H9 (cell line): ENCODE measurements at regions not wholly inside any gene's neighbourhood (a gene's known extent, or its start where the extent isn't known, plus 50 kb on each side); places are given as distances from the start of the nearest gene placed in this dataset.
"Not testable (repeated sequence)": the region's sequence is repeated elsewhere in the genome, so short reads cannot be mapped to it uniquely, and the experiment has no call there.

Source experiments
- DNase-seq: peaks from one replicate; pipeline ENCODE4 v3.0.0-alpha.2; 2017
- H2AFZ ChIP-seq: one replicate; pipeline ENCODE4 v1.6.1; 2013; ENCODE audit warnings: mild to moderate bottlenecking, low read length, control low read depth, moderate library complexity
- H2AK5ac ChIP-seq: 2 replicates; pipeline ENCODE4 v1.6.1; 2013; ENCODE audit warnings: low read length, control low read depth, mixed read lengths; ENCODE audit not compliant: insufficient read length
- H2BK120ac ChIP-seq: one replicate; pipeline ENCODE4 v1.6.1; 2013; ENCODE audit warnings: low read depth, mild to moderate bottlenecking, low read length, control low read depth, inconsistent platforms; ENCODE audit not compliant: poor library complexity, severe bottlenecking
- H2BK12ac ChIP-seq: 2 replicates; pipeline ENCODE4 v1.6.1; 2013; ENCODE audit warnings: low read length, control low read depth, mixed read lengths, low read depth; ENCODE audit not compliant: insufficient read length
- H2BK15ac ChIP-seq: 2 replicates; pipeline ENCODE4 v1.6.1; 2013; ENCODE audit warnings: low read depth, low read length, control low read depth
- H2BK20ac ChIP-seq: one replicate; pipeline ENCODE4 v1.6.1; 2013; ENCODE audit warnings: low read depth, mild to moderate bottlenecking, low read length, control low read depth, inconsistent platforms; ENCODE audit not compliant: poor library complexity, severe bottlenecking
- H2BK5ac ChIP-seq: 2 replicates; pipeline ENCODE4 v1.6.1; 2013; ENCODE audit warnings: low read length, control low read depth, mixed read lengths; ENCODE audit not compliant: insufficient read length
- H3K14ac ChIP-seq: 2 replicates; pipeline ENCODE4 v1.6.1; 2013; ENCODE audit warnings: low read length, control low read depth; ENCODE audit not compliant: insufficient read depth
- H3K18ac ChIP-seq: 2 replicates; pipeline ENCODE4 v1.6.1; 2013; ENCODE audit warnings: low read depth, mild to moderate bottlenecking, mixed read lengths, low read length, control low read depth; ENCODE audit not compliant: insufficient read length
- H3K23ac ChIP-seq: 2 replicates; pipeline ENCODE4 v1.6.1; 2013; ENCODE audit warnings: low read length, control low read depth, mixed read lengths, low read depth; ENCODE audit not compliant: insufficient read length
- H3K23me2 ChIP-seq: 2 replicates; pipeline ENCODE4 v1.6.1; 2013; ENCODE audit warnings: low read depth, mild to moderate bottlenecking, mixed read lengths, low read length, control low read depth; ENCODE audit not compliant: insufficient read length, poor library complexity, severe bottlenecking
- H3K27ac ChIP-seq: 2 replicates; pipeline ENCODE4 v1.5.1; 2013; ENCODE audit warnings: low read length, control low read depth, mixed read lengths, low read depth; ENCODE audit not compliant: insufficient read length
- H3K27me3 ChIP-seq: 2 replicates; pipeline ENCODE4 v1.6.1; 2013; ENCODE audit warnings: low read length, control low read depth, inconsistent platforms; ENCODE audit not compliant: insufficient read depth
- H3K4ac ChIP-seq: 2 replicates; pipeline ENCODE4 v1.6.1; 2013; ENCODE audit warnings: low read depth, mild to moderate bottlenecking, control low read depth, inconsistent platforms, low read length, moderate library complexity
- H3K4me1 ChIP-seq: 2 replicates; pipeline ENCODE4 v1.6.1; 2013; ENCODE audit warnings: low read length, control low read depth, inconsistent platforms; ENCODE audit not compliant: insufficient read depth
- H3K4me2 ChIP-seq: 2 replicates; pipeline ENCODE4 v1.6.1; 2013; ENCODE audit warnings: low read length, control low read depth, mixed read lengths; ENCODE audit not compliant: insufficient read length, insufficient read depth
- H3K56ac ChIP-seq: 2 replicates; pipeline ENCODE4 v1.6.1; 2013; ENCODE audit warnings: low read depth, mild to moderate bottlenecking, mixed read lengths, low read length, control low read depth; ENCODE audit not compliant: insufficient read length
- H3K79me1 ChIP-seq: 2 replicates; pipeline ENCODE4 v1.6.1; 2013; ENCODE audit warnings: low read depth, mild to moderate bottlenecking, moderate library complexity, low read length, control low read depth, inconsistent platforms; ENCODE audit not compliant: insufficient read depth, poor library complexity, severe bottlenecking
- H3K79me2 ChIP-seq: 2 replicates; pipeline ENCODE4 v1.6.1; 2013; ENCODE audit warnings: low read length, control low read depth, inconsistent platforms; ENCODE audit not compliant: insufficient read depth
- H3K9ac ChIP-seq: 2 replicates; pipeline ENCODE4 v1.6.1; 2013; ENCODE audit warnings: low read length, control low read depth, mixed read lengths; ENCODE audit not compliant: insufficient read length; ENCODE audit errors: extremely low read depth
- H3K9me3 ChIP-seq: one replicate; pipeline ENCODE4 v1.6.1; 2013; ENCODE audit warnings: low read depth, low read length, inconsistent platforms; ENCODE audit not compliant: control insufficient read depth
- H3T11ph ChIP-seq: one replicate; pipeline ENCODE4 v1.6.1; 2013; ENCODE audit warnings: mild to moderate bottlenecking, low read length, control low read depth, inconsistent platforms
- H4K20me1 ChIP-seq: one replicate; pipeline ENCODE4 v1.6.1; 2013; ENCODE audit not compliant: control insufficient read depth, insufficient read length, insufficient read depth
- H4K5ac ChIP-seq: 2 replicates; pipeline ENCODE4 v1.6.1; 2013; ENCODE audit warnings: low read depth, mild to moderate bottlenecking, mixed read lengths, low read length, control low read depth; ENCODE audit not compliant: insufficient read length
- H4K8ac ChIP-seq: replicated peaks from 2 replicates; pipeline ENCODE4 v1.6.1; 2013; ENCODE audit warnings: low read length, control low read depth, mixed read lengths, low read depth; ENCODE audit not compliant: insufficient read length
- H4K91ac ChIP-seq: 2 replicates; pipeline ENCODE4 v1.6.1; 2013; ENCODE audit warnings: low read depth, mild to moderate bottlenecking, moderate library complexity, mixed read lengths, low read length, control low read depth; ENCODE audit not compliant: insufficient read length
- H3K27ac Mint-ChIP-seq, 3 experiments: 2 replicates in 2 of 3; 3 replicates in 1 of 3; pipeline ENCODE4 v1.8.0; 2020 to 2021; ENCODE audit warnings: mixed read lengths in 3 of 3, mild to moderate bottlenecking in 1 of 3, moderate library complexity in 1 of 3
- H3K27me3 Mint-ChIP-seq: 2 replicates; pipeline ENCODE4 v1.8.0; 2021; ENCODE audit warnings: low read depth, mild to moderate bottlenecking, moderate library complexity, mixed read lengths
- H3K36me3 Mint-ChIP-seq, 3 experiments: 2 replicates in 2 of 3; 3 replicates in 1 of 3; pipeline ENCODE4 v1.8.0; 2020 to 2021; ENCODE audit warnings: low read depth in 3 of 3, mixed read lengths in 3 of 3; ENCODE audit not compliant: insufficient read depth in 1 of 3
- H3K4me1 Mint-ChIP-seq, 2 experiments: 2 replicates each; pipeline ENCODE4 v1.8.0; 2020; ENCODE audit warnings: mixed read lengths in 2 of 2
- H3K4me3 Mint-ChIP-seq, 2 experiments: 2 replicates in 1 of 2; 3 replicates in 1 of 2; pipeline ENCODE4 v1.8.0; 2020 to 2021; ENCODE audit warnings: mild to moderate bottlenecking in 2 of 2, mixed read lengths in 2 of 2, moderate library complexity in 1 of 2
- H3K9me3 Mint-ChIP-seq, 2 experiments: 2 replicates in 1 of 2; 3 replicates in 1 of 2; pipeline ENCODE4 v1.8.0; 2020; ENCODE audit warnings: mild to moderate bottlenecking in 2 of 2, mixed read lengths in 2 of 2, moderate library complexity in 1 of 2
- CTCF ChIP-seq: fragments of 200-600 bp; sonication (generic); conservative IDR thresholded peaks from 3 replicates; pipeline ENCODE4 v1.8.0; 2021; ENCODE audit warnings: antibody characterized with exemption, mild to moderate bottlenecking
- WGBS: extraction: QIAGEN DNeasy Blood & Tissue Kit; methylation state at CpG from one replicate; pipeline ENCODE4 v1.1.7; 2013; ENCODE audit warnings: missing lambda C conversion rate, low lambda C conversion rate, mixed read lengths; ENCODE audit not compliant: insufficient read length; ENCODE audit errors: extremely low coverage; 5-methylcytosine and 5-hydroxymethylcytosine counted together

- not testable (repeated sequence) for H3K9me3 ChIP-seq, H3K4me1 ChIP-seq, H4K5ac ChIP-seq, H3K23ac ChIP-seq, H2BK20ac ChIP-seq, H4K20me1 ChIP-seq, H3K79me1 ChIP-seq, H3K18ac ChIP-seq, H3K27me3 Mint-ChIP-seq, H3K23me2 ChIP-seq, H3K4ac ChIP-seq, H3K4me3 Mint-ChIP-seq, H3K79me2 ChIP-seq, H3K27me3 ChIP-seq, H2BK5ac ChIP-seq, H3K4me2 ChIP-seq, H4K91ac ChIP-seq, H3K9ac ChIP-seq, H2BK12ac ChIP-seq, H2BK120ac ChIP-seq, H3T11ph ChIP-seq, H4K8ac ChIP-seq, H3K56ac ChIP-seq, H3K27ac ChIP-seq, H3K14ac ChIP-seq, DNase-seq, H2BK15ac ChIP-seq, H2AFZ ChIP-seq, H3K36me3 Mint-ChIP-seq, H2AK5ac ChIP-seq
- WGBS: no CpG with 5 or more reads among the region's 3 CpGs
- Mint-ChIP-seq H3K9me3 (peaks cover 17 to 23% of the 10 kb centered on the region in 2 experiments; a peak in 4 of 5 replicates), H3K4me1 (peaks cover 3 to 22% of the 10 kb centered on the region in 2 experiments; a peak in 3 of 4 replicates), H3K27ac (peak overlapping the region in 1 of 3 experiments; percentile 52; a peak in 1 of 7 replicates)
- TF ChIP-seq CTCF: peak; percentile 51
Observed at GRCh38 chrX:10706342-10706741, 86.0 kb upstream of the MID1 start.
